Osteoblast (primary cell): ENCODE measurements at regions not wholly inside any gene's neighbourhood (a gene's known extent, or its start where the extent isn't known, plus 50 kb on each side); places are given as distances from the start of the nearest gene placed in this dataset.

Experiments used
- DNase-seq: peaks from one replicate; pipeline ENCODE4 v3.0.0; 2011; ENCODE audit warnings: low spot score, mixed read lengths; ENCODE audit not compliant: insufficient read length; ENCODE audit errors: missing footprints
- H2AFZ ChIP-seq: 2 replicates; pipeline ENCODE4 v1.6.0; 2011; ENCODE audit warnings: mild to moderate bottlenecking, low read length
- H3K27ac ChIP-seq: 2 replicates; pipeline ENCODE4 v1.5.1; 2011; ENCODE audit warnings: mild to moderate bottlenecking, low read depth, low read length, moderate library complexity
- H3K27me3 ChIP-seq: 2 replicates; pipeline ENCODE4 v1.6.0; 2012; ENCODE audit warnings: mild to moderate bottlenecking, control low read depth, inconsistent platforms, low read length, moderate library complexity; ENCODE audit not compliant: insufficient read depth
- H3K36me3 ChIP-seq: 2 replicates; pipeline ENCODE4 v1.5.1; 2011; ENCODE audit warnings: mild to moderate bottlenecking, low read length, control low read depth, moderate library complexity; ENCODE audit not compliant: insufficient read depth
- H3K4me1 ChIP-seq: 2 replicates; pipeline ENCODE4 v1.5.1; 2011; ENCODE audit warnings: mild to moderate bottlenecking, low read length, control low read depth, moderate library complexity; ENCODE audit not compliant: insufficient read depth
- H3K4me2 ChIP-seq: 2 replicates; pipeline ENCODE4 v1.6.0; 2011; ENCODE audit warnings: mild to moderate bottlenecking, low read length; ENCODE audit not compliant: insufficient read depth
- H3K4me3 ChIP-seq: fragments of 200-600 bp; sonication (generic); 3 replicates; pipeline ENCODE4 v1.5.1; 2012; ENCODE audit warnings: mild to moderate bottlenecking, low read length, inconsistent platforms; ENCODE audit not compliant: insufficient read depth
- H3K79me2 ChIP-seq: 2 replicates; pipeline ENCODE4 v1.6.0; 2012; ENCODE audit warnings: mild to moderate bottlenecking, low read length, control low read depth, inconsistent platforms; ENCODE audit not compliant: insufficient read depth
- H3K9me3 ChIP-seq: 2 replicates; pipeline ENCODE4 v1.5.1; 2011; ENCODE audit warnings: low read depth, low read length, control low read depth
- H4K20me1 ChIP-seq: 2 replicates; pipeline ENCODE4 v1.6.0; 2012; ENCODE audit warnings: mild to moderate bottlenecking, low read length, control low read depth; ENCODE audit not compliant: insufficient read depth
- CTCF ChIP-seq: IDR thresholded peaks from 2 replicates; pipeline ENCODE4 v1.5.1; 2011; ENCODE audit warnings: mild to moderate bottlenecking, low read depth, low read length, moderate library complexity; ENCODE audit errors: extremely low read depth

GRCh38 chr5:57893926-57894325 is 411.3 kb upstream of the ACTBL2 start:
- Histone ChIP-seq H3K4me3 (no peak overlapping the region), H3K4me2 (no peak overlapping the region), H3K4me1 (peaks cover 15% of the 10 kb centered on the region), H2AFZ (no peak overlapping the region), H3K9me3 (no peaks in the 10 kb centered on the region), H3K79me2 (no peaks in the 10 kb centered on the region), H3K27me3 (no peaks in the 10 kb centered on the region), H4K20me1 (no peaks in the 10 kb centered on the region), H3K36me3 (no peaks in the 10 kb centered on the region), H3K27ac (no peak overlapping the region)
- TF ChIP-seq CTCF = no peak
- DNase-seq = no peak

- Histone ChIP-seq H4K20me1 (no peaks in the 10 kb centered on the region), H3K36me3 (no peaks in the 10 kb centered on the region), H3K4me1 (peaks cover 16% of the 10 kb centered on the region), H3K4me2 (no peak overlapping the region), H2AFZ (no peak overlapping the region), H3K27ac (no peak overlapping the region), H3K79me2 (no peaks in the 10 kb centered on the region), H3K4me3 (no peak overlapping the region), H3K9me3 (no peaks in the 10 kb centered on the region), H3K27me3 (no peaks in the 10 kb centered on the region)
- DNase-seq = no peak
- no peak for TF ChIP-seq CTCF
These were observed 408.8 kb upstream of the ACTBL2 start for GRCh38 chr5:57891443-57891842.

- DNase-seq = peak; percentile 68
- Histone ChIP-seq H3K27ac (no peak overlapping the region), H4K20me1 (no peaks in the 10 kb centered on the region), H2AFZ (no peak overlapping the region), H3K9me3 (no peaks in the 10 kb centered on the region), H3K4me2 (peak overlapping the region; percentile 22), H3K4me1 (peaks cover 13% of the 10 kb centered on the region), H3K4me3 (no peak overlapping the region), H3K79me2 (no peaks in the 10 kb centered on the region), H3K36me3 (no peaks in the 10 kb centered on the region), H3K27me3 (no peaks in the 10 kb centered on the region)
- peak; percentile 39 for TF ChIP-seq CTCF
These were observed 406.9 kb upstream of the ACTBL2 start for GRCh38 chr5:57889558-57889957.

GRCh38 chr5:57887851-57888621 is 405.4 kb upstream of the ACTBL2 start:
- H3K79me2 ChIP-seq = no peaks in the 10 kb centered on the region
- H3K4me3 ChIP-seq = no peak overlapping the region
- H3K27me3 ChIP-seq = no peaks in the 10 kb centered on the region
- no peaks in the 10 kb centered on the region for H4K20me1 ChIP-seq
- no peak overlapping the region for H3K27ac ChIP-seq
- no peak overlapping the region for H2AFZ ChIP-seq
- no peaks in the 10 kb centered on the region for H3K36me3 ChIP-seq
- no peak for DNase-seq
- H3K9me3 ChIP-seq = no peaks in the 10 kb centered on the region
- peak; percentile 75 for TF ChIP-seq CTCF
- no peak overlapping the region for H3K4me2 ChIP-seq
- H3K4me1 ChIP-seq = peaks cover 13% of the 10 kb centered on the region
